Esophagus squamous epithelium (tissue), 5 donors: ENCODE measurements at regions not wholly inside any gene's neighbourhood (a gene's known extent, or its start where the extent isn't known, plus 50 kb on each side); places are given as distances from the start of the nearest gene placed in this dataset.

ENCODE experiments used
- DNase-seq: peaks from one replicate; lab custom pipeline; 2025; lab: John Stamatoyannopoulos, UW
- H3K27ac ChIP-seq, 4 donors: fragments of 200-600 bp; sonication (generic); one replicate each; pipeline ENCODE4 v1.5.1; 2016 to 2019; ENCODE audit warnings: mild to moderate bottlenecking in 1 of 4
- H3K27me3 ChIP-seq, 4 donors: fragments of 200-600 bp; sonication (generic); 1 replicate in 3 of 4; 2 replicates in 1 of 4; pipeline versions ENCODE4 v1.5.1 to v1.6.0; 2017 to 2021; ENCODE audit warnings: antibody characterized with exemption in 1 of 4
- H3K36me3 ChIP-seq, 3 donors: fragments of 200-600 bp; sonication (generic); one replicate each; pipeline ENCODE4 v1.5.1; 2016 to 2019
- H3K4me1 ChIP-seq, 3 donors: fragments of 200-600 bp; sonication (generic); one replicate each; pipeline ENCODE4 v1.5.1; 2017 to 2019
- H3K4me3 ChIP-seq, 4 donors: fragments of 200-600 bp; sonication (generic); 1 replicate in 3 of 4; 2 replicates in 1 of 4; pipeline ENCODE4 v1.5.1; 2016 to 2019; ENCODE audit warnings: mild to moderate bottlenecking in 2 of 4, moderate library complexity in 1 of 4
- H3K9me3 ChIP-seq, 3 donors: fragments of 200-600 bp; sonication (generic); one replicate each; pipeline ENCODE4 v1.5.1; 2016 to 2019
- CTCF ChIP-seq, 6 experiments: fragments of 450-650 bp in 4 of 6; fragments of 200-600 bp in 2 of 6; sonication (generic) in 2 of 6; IDR thresholded peaks; one replicate each; pipeline ENCODE4 v1.5.1; 2016 to 2019; ENCODE audit warnings: antibody characterized with exemption in 6 of 6, mild to moderate bottlenecking in 4 of 6, moderate library complexity in 4 of 6
- POLR2A ChIP-seq, 4 donors: fragments of 450-650 bp; IDR thresholded peaks; one replicate each; pipeline ENCODE4 v1.6.1; 2017; ENCODE audit warnings: antibody characterized with exemption in 4 of 4, mild to moderate bottlenecking in 4 of 4, moderate library complexity in 3 of 4
- WGBS, 2 donors: methylation state at CpG; one replicate each; pipeline ENCODE4 v1.1.5; 2018; 5-methylcytosine and 5-hydroxymethylcytosine counted together
- intact Hi-C: fragments of 100-400 bp; cut with DNase I; formaldehyde crosslinking; loops from one replicate; pipeline ENCODE4 v1.15.0; 2022
- donor health status: DM: yes; HTN: yes; CAD: no.

- no peaks in the 10 kb centered on the region for H3K36me3 ChIP-seq
- 91 to 97% methylated on average over 2 of the region's 2 CpGs for WGBS, 2 donors
- no peaks in the 10 kb centered on the region for H3K27me3 ChIP-seq
- intact Hi-C loops: no loop called here
- H3K9me3 ChIP-seq: no peaks in the 10 kb centered on the region
- no peak for DNase-seq
- H3K4me1 ChIP-seq: peaks cover 0 to 1% (median 0%) of the 10 kb centered on the region in 3 donors
- no peak for TF ChIP-seq POLR2A (IDR thresholded peaks at IDR 0.05)
- no peak for TF ChIP-seq CTCF (IDR thresholded peaks at IDR 0.05)
- H3K4me3 ChIP-seq: no peak overlapping the region
- H3K27ac ChIP-seq: no peak overlapping the region
Observed at GRCh38 chr7:25034136-25034535, 54.2 kb upstream of the OSBPL3 start.

GRCh38 chr7:25032774-25033743 lies 53.1 kb upstream of the OSBPL3 start:
- no peaks in the 10 kb centered on the region for H3K9me3 ChIP-seq
- no peaks in the 10 kb centered on the region for H3K27me3 ChIP-seq
- no peak for DNase-seq
- TF ChIP-seq CTCF (IDR thresholded peaks at IDR 0.05): no peak
- no peak for TF ChIP-seq POLR2A (IDR thresholded peaks at IDR 0.05)
- H3K4me3 ChIP-seq: no peak overlapping the region
- H3K36me3 ChIP-seq: no peaks in the 10 kb centered on the region
- intact Hi-C loops: no loop called here
- WGBS, 2 donors: 84 to 88% methylated on average over 11 of the region's 11 CpGs
- peaks cover 0 to 12% (median 9%) of the 10 kb centered on the region in 3 donors for H3K4me1 ChIP-seq
- H3K27ac ChIP-seq: no peak overlapping the region

GRCh38 chr7:25031432-25031831 lies 51.5 kb upstream of the OSBPL3 start:
- TF ChIP-seq CTCF (IDR thresholded peaks at IDR 0.05): no peak
- no peak for TF ChIP-seq POLR2A (IDR thresholded peaks at IDR 0.05)
- Histone ChIP-seq H3K27ac (peak overlapping the region in 3 of 4 donors; percentile 4 to 51 (median 7)), H3K4me1 (peaks cover 0 to 14% (median 11%) of the 10 kb centered on the region in 3 donors), H3K27me3 (peaks cover 0 to 3% (median 0%) of the 10 kb centered on the region in 4 donors), H3K36me3 (no peaks in the 10 kb centered on the region), H3K4me3 (no peak overlapping the region), H3K9me3 (no peaks in the 10 kb centered on the region)
- WGBS, 2 donors: 80 to 91% methylated on average over 1 of the region's 1 CpG
- no peak for DNase-seq
- intact Hi-C loops: no loop called here

- Histone ChIP-seq H3K27ac (peak overlapping the region in 2 of 4 donors; percentile 7 to 51), H3K4me3 (no peak overlapping the region), H3K27me3 (peaks cover 0 to 3% (median 0%) of the 10 kb centered on the region in 4 donors), H3K9me3 (no peaks in the 10 kb centered on the region), H3K36me3 (no peaks in the 10 kb centered on the region), H3K4me1 (peaks cover 0 to 14% (median 11%) of the 10 kb centered on the region in 3 donors)
- peak; percentile 2 for DNase-seq
- intact Hi-C loops: no loop called here
- WGBS, 2 donors: 61 to 73% methylated on average over 3 to 6 of the region's 6 CpGs
- TF ChIP-seq POLR2A (IDR thresholded peaks at IDR 0.05) (no peak), CTCF (IDR thresholded peaks at IDR 0.05) (no peak)
Observed at GRCh38 chr7:25031007-25031406, 51.0 kb upstream of the OSBPL3 start.
